NCI-H1092 treated with DMSO at 0.1 percent for 48 hours (cell line): ENCODE measurements at regions not wholly inside any gene's neighbourhood (a gene's known extent, or its start where the extent isn't known, plus 50 kb on each side); places are given as distances from the start of the nearest gene placed in this dataset.

Experiments
- DNase-seq: peaks from one replicate; lab custom pipeline; 2025; lab: John Stamatoyannopoulos, UW

DNA sequence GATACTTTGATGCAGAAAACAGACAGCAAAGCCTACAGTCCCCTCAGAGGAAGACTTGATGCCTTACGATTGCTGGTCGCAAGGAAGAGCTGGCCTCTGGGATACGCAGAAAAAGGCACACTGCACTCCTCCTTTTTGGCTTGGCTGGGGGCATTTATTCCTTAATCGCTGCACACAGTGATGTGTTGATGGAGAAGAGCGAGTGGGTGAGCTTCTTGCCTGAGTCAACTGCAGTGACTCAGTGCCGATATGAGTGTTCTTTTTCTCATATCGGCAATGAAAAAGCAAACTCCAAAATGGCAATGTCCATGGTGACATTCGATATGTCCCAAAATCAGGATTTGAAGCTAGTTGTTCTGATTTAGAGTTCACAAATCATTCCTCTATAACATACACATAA, 794.8 kb downstream of the HACE1 start:
- DNase-seq, result no peak

DNA sequence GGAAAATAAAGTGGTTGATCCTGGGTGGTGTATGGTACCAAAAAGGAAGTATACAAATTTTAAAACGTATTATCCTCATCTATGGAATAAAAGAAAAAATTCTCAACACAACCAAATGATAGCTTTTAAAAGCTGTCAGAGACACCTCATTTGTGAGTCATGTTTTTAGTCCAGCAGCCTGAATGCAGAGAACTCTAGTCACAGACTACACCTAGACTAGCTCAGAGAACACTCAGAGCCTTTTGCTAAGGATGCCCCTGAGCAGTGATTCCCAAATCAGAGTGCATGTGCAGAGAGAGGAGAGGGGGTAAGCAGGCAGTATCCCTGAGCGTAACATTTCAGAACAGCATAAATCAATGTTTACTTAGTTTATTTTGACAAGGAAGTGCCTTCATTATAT, 809.3 kb downstream of the HACE1 start:
- no peak for DNase-seq

DNA sequence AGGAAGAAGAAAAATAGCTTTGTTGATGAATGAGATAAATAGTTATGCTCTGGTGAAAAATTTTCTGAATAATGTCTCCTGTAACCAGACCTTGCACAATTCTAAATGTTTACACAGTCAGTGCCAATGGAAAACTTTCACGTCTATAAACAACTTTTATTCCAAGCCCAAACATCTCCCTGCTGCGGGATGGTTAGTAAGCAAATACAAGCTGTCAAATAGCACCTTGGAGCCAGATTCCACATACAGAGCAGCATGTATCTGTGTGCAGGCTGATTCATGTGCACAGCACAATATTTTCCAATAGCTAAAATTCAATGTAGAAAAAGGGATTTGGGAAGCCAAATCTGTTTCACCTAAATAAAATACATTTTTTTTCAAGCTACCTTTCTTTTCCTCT, 813.3 kb downstream of the HACE1 start:
- no peak for DNase-seq

DNA sequence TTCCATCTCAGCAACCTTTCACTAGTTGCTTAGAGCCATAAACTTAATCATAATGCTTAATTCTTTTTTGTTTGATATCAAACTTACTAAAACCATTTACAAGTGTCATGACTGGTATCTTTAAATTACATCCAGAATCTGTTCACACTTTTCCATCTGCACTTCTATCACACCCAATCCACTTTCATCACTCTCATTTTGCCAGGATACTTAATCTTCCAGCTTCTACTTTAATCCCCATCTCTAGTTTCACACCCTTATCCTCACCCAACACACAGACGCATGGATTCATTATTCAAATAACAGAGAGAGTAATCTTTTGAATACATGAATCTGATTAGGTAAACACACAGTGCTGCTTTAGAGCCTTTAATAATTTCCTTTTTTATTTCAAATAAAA, 828.4 kb downstream of the HACE1 start:
- DNase-seq, result no peak

DNA sequence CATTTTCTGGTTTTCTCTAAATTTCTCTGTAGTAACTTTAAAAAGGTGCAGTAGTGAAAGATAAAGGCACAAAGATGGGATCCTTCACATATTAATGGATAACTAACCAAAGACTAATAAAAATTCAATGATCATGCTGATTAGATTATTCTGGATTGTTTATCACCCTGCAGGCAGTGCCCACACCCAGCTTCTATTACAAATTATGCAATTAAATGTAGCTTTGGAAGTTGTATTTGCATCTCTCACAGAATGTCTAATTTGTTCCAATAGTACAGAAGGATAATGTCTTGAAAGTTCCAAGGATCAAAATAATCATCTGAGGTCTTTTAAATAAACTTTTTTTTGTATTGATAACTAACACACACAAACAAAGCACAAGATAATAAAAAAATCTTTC, 837.6 kb downstream of the HACE1 start:
- DNase-seq, result no peak

DNA sequence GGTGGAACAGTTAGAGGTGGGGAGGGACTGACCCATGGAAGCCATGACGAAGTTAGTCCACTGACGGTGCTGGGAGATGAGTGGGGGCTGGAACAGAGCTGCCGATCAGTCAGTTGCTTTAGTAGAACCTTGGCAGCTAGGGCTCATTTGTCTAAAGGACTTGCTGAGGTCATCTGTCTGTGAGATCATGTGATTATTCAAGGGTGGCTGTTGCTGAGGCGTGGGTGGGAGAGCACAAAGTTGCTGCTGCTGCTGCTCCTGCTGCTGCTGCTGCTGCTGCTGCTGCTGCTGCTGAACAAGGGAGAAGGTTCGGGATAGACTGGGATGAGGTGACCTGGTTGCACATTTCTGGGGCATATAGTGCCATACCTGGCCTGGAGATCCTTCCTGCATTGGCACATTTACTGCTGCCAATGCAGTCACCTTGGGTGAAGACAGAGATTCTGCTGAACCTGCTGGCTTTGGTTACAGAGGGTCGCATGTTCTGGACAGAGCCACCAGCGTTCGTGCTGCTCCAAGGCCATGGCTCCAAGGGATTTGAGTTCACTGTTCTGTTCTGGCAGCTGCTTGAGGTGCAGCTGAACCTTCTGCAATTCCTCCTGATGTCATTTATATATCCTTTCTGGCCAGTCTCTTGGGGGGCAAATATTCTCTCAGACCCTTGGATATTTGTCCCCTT, 840.5 kb downstream of the HACE1 start:
- no peak for DNase-seq

DNA sequence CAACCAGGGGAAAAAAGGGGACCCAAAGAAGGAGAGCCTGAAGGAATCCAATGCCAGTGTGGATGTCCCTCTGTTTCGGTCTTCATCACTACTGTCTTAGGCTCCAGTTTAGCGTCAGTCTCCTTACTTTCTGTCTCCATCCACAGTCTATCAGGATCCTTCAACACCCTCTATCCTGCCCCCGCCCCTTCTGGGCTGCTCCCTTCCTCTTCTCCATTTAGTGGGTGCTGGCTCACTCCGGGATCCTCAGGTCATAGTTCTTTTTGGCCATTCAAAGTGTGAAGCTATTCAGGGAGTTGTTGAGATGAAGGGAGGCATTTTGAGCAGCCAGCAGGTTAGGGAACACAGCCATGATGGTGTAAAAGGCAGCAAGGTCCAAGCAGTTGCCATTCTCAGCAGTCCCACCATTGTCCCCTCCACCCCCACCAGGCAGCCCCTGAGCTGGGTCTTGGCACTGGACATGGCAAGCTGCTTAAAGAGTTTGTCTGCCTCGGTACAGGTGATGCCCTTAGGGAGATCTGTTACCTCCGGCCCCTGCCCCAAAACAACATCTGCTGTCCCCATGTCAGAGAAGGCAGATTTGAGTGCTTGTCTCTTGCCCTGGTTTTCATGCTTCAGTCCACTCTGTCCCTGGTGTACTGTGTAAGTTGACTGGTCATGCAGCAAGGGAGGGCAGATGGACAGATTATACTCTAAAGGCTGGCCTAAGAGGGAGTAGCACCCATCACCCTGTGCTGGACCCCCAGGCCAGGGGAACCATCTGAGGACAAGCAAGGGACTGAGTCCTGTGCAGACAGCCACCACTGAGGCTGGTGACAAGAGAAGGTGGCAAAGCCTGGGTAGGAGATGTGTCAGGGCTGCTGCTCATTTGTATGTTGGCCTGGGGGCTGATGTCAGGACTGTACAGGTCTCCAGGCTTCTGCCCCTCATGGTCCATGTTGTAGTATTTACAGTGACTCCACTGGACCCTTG, 842.0 kb downstream of the HACE1 start:
- no peak for DNase-seq

DNA sequence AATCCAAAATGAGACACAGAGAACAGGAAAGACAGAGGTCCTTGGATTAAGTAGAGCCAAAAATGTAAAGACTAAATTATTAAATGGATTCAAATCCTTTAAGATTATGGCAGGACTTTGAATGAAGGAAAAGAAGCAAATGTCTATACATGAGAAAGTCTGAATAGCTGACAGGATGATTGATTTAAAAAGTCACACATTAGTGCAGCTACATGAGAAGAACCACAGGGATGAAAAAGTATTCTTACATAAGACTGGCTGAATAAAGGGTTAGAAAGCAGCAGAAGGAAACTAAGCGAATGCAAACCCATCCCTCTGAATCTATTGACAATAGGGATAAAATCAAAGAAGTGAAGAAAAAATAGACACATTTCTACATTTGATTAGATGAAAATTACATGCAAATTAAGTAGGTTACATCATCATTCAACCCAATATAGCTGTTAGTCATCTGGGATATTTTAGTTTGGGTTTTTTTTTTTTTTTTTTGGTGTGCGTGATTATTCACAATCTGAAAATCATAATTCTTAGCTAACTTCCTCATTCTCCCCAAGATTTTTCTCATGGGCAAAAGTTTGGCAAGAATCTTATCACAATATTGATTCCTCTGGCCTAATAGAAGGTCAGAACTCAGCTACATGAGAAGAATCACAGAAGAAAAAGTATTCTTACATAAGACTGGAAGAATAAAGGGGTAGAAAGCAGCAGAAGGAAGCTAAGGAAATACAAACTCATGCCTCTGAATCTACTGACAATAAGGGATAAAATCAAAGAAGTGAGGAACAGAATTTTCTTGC, 845.4 kb downstream of the HACE1 start:
- no peak for DNase-seq

DNA sequence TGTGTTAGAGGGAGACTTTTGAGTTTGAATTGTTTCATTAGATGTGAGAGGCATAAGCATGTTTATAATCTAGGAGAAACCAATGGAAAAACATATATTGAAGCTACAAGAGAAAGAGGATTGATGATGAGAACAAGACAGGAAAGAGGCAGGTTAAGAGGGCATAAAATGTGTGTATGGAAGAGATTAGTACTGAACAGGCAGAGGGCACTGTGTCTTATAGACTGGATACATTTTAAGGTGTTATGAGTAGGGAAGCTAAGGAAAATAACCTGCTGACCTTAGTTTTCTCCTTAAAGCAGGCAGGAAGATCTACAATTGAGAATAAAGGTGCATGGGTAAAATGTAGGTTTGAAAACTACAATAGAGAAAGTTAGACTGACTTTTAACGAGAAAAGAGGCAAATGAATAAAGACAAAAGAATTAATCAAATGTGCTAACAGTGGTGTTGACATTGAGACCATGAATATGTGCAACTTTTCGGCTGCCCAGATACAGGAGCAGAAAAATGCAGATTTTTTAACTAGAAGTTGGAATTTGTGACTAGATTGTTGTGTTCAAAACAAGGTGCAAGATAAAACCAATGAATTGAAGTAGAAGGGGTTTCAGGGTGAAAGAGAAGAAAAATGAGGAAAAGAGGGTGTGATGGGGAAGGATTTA, 846.3 kb downstream of the HACE1 start:
- no peak for DNase-seq

DNA sequence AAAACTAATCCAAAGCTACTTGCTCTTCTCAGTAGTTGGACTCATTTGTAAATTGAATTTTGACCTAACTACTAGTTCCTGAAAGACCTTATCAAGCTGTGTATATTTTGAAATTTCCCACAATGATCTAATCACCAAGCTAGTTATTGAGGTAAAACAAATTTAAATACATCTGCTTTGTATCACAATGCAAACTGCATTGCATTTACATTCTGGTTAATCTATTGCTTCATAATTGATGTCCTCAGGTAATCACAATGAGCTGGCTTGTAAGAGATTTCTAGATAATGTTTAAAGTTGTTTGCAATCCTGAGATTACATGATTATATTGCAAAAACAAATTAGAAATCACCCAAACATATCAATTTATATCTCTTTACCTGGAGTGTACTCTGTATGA, 848.8 kb downstream of the HACE1 start:
- no peak for DNase-seq

DNA sequence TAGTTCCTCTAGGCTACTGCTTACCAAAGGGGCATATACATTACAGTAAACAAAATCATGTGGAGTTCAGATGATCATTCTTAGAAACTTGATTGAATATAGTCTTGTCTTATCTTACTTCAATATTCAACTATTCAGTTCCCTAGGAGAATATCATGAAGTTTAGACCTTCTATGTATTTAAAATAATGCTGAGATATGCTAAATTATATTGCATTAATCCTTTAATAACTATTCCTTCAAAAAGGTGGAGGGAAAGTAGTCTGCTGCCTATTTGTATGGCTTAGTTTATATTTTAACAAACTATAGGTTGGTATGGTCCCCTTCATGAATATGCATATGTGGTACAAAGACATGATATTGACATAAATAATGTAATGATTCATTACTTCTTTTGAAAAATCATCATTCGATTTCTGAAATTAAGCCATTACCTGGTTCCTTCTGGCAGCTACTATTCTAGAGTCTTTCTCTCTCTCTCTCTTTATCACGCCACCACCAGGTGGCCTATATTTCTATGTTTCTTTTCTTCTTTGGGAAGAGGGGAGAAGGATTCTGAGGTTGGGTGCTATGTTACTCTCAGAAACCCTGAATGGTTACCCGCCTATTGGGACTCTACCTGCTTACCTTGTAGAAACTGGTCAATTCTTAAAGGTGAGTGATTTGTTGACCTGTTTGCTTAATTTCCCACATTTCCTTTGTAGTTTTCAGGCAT, 855.8 kb downstream of the HACE1 start:
- DNase-seq, result no peak

DNA sequence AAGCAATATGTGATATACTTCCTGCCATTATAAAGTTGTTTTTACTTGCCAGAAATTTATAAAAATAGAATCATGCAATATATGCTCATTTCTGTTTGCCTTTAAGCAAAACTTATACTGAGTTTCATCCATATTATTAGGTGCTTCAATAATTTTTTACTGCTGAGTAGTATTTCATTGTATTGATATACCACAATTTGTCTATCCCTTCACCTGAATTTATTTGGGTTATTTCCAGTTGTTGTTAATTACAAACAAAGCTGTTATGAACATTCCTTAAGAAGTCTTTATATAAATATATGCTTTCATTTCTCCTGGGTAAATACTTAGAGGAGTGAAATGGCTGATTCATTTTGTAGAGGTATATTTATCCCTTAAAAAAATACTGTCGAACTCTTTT, 864.1 kb downstream of the HACE1 start:
- no peak for DNase-seq

DNA sequence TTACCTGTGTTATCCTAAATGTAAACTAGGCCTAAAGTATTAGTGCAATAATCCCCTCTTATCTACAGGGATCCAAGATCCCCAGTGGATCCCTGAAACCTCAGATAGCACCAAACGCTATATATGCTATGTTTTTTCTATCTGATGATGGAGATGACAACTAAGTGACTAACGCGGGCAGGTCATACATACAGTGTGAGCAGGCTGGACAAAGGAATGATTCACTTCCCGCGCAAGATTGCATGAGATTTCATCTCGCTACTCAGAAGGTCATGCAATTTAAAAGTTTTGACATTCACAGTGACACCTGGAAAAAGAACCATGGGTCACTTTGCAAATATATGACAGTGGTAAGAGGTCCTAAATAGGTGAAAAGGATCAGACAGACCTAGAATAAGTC, 875.9 kb downstream of the HACE1 start:
- no peak for DNase-seq

DNA sequence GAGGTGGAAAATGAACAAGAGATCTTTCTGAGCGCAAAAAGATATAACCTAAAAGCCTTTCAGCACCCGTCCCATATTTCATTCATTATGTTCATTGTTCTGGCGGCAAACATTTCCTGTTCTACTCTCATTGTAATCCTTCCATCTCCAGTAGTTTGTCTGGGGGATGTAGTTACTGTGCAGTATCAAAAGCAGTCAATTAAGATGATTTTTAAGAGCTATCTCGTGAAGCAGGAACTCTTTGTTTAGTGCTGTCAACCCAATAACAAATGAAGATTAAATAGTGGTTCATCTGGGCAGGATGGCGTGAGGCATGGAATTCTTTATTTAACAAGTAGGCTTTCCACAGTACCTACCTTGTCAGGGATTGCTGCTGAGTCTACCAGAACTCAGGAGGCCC, 876.7 kb downstream of the HACE1 start:
- DNase-seq, result no peak

DNA sequence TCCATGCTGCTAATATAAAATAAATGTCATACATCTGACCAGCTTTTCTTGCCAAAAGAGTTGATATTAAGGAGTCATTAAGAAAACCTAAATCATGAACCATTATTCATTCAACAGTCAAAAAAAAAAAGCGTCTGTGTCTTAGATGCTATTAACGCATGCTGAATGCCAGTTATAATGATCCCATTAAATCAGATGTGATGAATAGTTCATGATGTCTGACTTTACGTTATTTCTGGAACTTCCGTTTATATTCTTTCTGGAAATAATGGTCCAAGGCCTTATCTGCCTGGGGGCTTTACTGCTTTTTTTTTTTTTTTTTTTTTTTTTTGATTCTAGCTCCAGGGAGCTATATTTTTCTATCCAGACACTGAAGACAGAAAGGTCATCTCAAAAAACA, 877.1 kb downstream of the HACE1 start:
- DNase-seq, result no peak

DNA sequence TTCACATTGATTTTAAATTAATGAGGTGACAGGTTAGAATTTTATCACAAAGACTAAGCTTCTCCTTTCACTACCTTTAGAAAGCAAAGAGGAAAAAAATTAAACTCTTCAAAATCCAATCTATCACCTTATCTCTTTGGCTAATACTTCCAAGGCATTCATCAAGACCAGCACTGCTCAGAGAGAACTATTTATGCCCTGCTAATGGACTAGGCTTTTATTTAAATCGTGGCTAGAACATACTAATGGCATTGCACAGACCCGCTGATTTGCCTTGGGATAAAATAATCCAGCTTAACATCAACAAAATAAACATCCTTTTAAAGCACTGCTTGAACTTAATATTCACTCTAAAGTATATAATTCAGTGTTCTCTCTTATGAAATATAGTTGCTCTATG, 880.4 kb downstream of the HACE1 start:
- DNase-seq, result no peak

DNA sequence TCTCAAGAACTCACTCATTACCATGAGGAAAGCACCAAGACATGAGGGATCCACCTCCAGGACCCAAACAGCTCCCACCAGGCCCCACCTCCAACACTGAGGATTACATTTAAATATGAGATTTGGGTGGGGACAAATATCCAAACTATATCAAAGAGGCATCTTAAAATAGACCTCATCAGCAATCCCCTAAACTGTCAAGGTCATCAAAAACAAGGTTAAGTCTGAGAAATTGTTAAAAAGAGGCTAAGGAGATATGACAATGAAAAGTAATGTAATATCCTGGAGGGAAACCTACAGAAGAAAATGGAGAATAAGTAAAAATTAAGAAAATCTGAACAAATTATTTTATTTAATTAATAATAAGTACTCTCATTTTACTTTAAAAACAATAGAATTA, 922.3 kb downstream of the HACE1 start:
- DNase-seq, result no peak

DNA sequence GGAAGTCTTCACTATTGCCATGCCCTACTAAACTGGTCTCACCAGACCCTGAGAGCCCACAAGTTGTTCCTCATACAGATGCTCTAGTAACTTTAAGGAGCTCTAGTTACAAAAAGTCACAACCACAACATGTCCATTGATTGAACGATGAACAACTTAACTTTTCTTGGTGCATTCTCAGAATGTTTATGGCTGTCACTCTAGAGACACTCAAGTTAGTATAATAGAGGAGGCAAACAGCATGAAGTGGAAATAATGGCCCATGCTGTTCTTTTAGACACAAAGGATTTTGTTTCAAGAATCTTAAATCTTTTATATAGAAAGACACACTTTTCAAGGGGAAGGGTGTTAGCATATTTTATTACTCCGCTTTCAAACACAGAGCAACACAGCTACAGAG, 934.4 kb downstream of the HACE1 start:
- peak; percentile 35 for DNase-seq

DNA sequence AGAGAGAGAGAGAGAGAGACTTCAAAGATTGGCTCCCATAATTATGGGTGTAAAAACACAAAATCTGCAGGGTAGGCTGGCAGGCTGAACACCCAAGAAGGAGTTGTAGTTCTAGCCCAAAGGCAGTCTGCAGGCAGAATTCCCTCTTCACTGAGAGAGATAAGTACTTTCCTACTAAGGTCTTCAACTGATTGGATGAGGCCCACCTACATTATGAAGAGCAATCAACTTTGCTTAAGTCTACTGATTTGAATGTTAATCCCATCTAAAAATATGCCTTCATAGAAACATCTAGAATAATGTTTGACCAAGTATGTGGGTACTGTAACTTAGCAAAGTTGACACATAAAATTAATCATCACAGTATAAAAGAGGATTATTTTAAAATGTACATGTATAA, 949.7 kb downstream of the HACE1 start:
- DNase-seq, result no peak

DNA sequence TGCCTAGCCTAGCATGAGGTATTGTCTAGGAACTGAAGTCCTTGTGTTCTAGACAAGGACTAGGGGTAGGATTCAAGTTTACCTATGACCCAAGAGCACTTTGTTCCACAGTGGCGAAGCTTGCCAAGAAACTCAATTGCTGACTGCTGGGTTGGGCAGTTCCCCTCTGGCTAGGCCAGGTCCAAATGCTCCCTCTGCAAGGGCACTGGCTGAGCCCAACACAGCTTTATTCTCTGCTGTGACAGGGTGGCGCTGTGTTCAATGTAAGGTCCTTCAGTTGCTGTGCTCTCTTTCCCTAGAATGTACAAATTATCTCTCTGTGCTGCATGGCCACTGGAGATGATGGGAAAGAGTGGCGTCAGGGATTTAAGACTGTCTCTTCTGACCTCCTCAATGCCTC, 950.8 kb downstream of the HACE1 start:
- DNase-seq, result no peak

DNA sequence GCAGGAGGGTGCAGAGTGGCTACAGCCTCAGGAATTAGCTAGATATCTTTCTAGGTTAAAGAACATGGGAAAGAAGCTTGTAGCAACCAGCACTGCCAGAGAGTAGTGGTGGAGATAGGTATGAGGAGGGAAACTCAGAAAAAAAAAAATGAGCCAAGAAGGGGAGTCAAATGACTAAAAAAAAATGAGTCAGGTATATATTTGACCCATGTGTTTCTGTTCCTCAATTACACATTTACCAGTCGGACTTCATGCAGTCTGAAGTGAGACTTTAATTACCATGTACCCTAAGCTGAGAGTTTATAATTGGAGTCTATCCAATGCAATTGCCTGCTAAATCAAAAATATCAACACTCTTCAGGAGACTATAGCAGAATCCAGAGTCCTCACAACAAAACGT, 964.6 kb downstream of the HACE1 start:
- no peak for DNase-seq
